Choroid plexus epithelial cell (primary cell): ENCODE measurements at regions not wholly inside any gene's neighbourhood (a gene's known extent, or its start where the extent isn't known, plus 50 kb on each side); places are given as distances from the start of the nearest gene placed in this dataset.

Experiments
- DNase-seq: peaks from one replicate; pipeline ENCODE4 v3.0.0-alpha.2; 2010; ENCODE audit warnings: low read depth
- H3K4me3 ChIP-seq: 2 replicates; pipeline ENCODE4 v1.5.1; 2011; ENCODE audit warnings: low read depth, mild to moderate bottlenecking, control low read depth, low read length, moderate library complexity
- CTCF ChIP-seq: conservative IDR thresholded peaks from 2 replicates; pipeline ENCODE4 v1.5.1; 2011; ENCODE audit warnings: low read depth, mild to moderate bottlenecking, control low read depth, inconsistent platforms, low read length, moderate library complexity

- DNase-seq, result no peak
- TF ChIP-seq CTCF, result no peak
- no peak overlapping the region for H3K4me3 ChIP-seq
These were observed 76.6 kb downstream of the EDN1 start for GRCh38 chr6:12366731-12367130.

GRCh38 chr6:12367412-12367811, 77.3 kb downstream of the EDN1 start:
- H3K4me3 ChIP-seq, result no peak overlapping the region
- no peak for TF ChIP-seq CTCF
- no peak for DNase-seq

GRCh38 chr6:12369355-12369754, 79.2 kb downstream of the EDN1 start:
- TF ChIP-seq CTCF, result no peak
- DNase-seq, result no peak
- no peak overlapping the region for H3K4me3 ChIP-seq

GRCh38 chr6:12369781-12370262, 79.7 kb downstream of the EDN1 start:
- no peak for TF ChIP-seq CTCF
- DNase-seq, result no peak
- no peak overlapping the region for H3K4me3 ChIP-seq

GRCh38 chr6:12371151-12371550, 81.0 kb downstream of the EDN1 start:
- no peak for DNase-seq
- no peak for TF ChIP-seq CTCF
- no peak overlapping the region for H3K4me3 ChIP-seq

- H3K4me3 ChIP-seq, result no peak overlapping the region
These were observed 81.5 kb downstream of the EDN1 start for GRCh38 chr6:12371641-12372146.

More at GRCh38 chr6:12371641-12372146, 81.5 kb downstream of the EDN1 start:
- DNase-seq, result peak; percentile 24
- no peak for TF ChIP-seq CTCF
